Endothelial cell of umbilical vein (primary cell): ENCODE measurements at regions not wholly inside any gene's neighbourhood (a gene's known extent, or its start where the extent isn't known, plus 50 kb on each side); places are given as distances from the start of the nearest gene placed in this dataset.

Experiments
- BruUV-seq: library from RNA; stranded (reverse); fragments of 400-500 nt; replicated peaks from 2 replicates; lab custom pipeline; 2021; lab: Mats Ljungman, UMichigan
- CTCF ChIA-PET: fragments of 300-600, 350-600 bp; sonication (Branson Sonifier 250); formaldehyde crosslinking; loops from one replicate; lab custom pipeline; 2021; ENCODE audit warnings: antibody characterized with exemption, inconsistent platforms; lab: Charles Lee
- POLR2A ChIA-PET: fragments of 300-600, 350-600 bp; sonication (Branson Sonifier 250); formaldehyde crosslinking; loops from one replicate; lab custom pipeline; 2021; ENCODE audit warnings: antibody characterized with exemption, inconsistent platforms; lab: Charles Lee
- DNase-seq: peaks from one replicate; pipeline ENCODE4 v3.0.0-alpha.2; 2011; ENCODE audit warnings: low read depth, low spot score
- FAIRE-seq: peaks from 2 replicates; lab custom pipeline; 2011; peaks lifted over from hg19 to GRCh38; lab: Jason Lieb, UNC
- H2AFZ ChIP-seq: 2 replicates; pipeline ENCODE4 v1.6.0; 2012; ENCODE audit warnings: low read depth, low read length, control low read depth, inconsistent platforms
- H3K27ac ChIP-seq: 2 replicates; pipeline ENCODE4 v1.5.1; 2011; ENCODE audit warnings: low read depth, mild to moderate bottlenecking, control low read depth, low read length, moderate library complexity; ENCODE audit not compliant: insufficient read depth
- H3K27me3 ChIP-seq, 2 experiments: 2 replicates each; pipeline versions ENCODE4 v1.6.0 to v1.6.1; 2011; ENCODE audit warnings: low read length in 2 of 2, mixed read lengths in 1 of 2; ENCODE audit not compliant: control insufficient read depth in 2 of 2, insufficient read depth in 2 of 2
- H3K36me3 ChIP-seq, 2 experiments: 2 replicates in 1 of 2; 3 replicates in 1 of 2; pipeline ENCODE4 v1.5.1; 2011; ENCODE audit warnings: low read length in 2 of 2, mild to moderate bottlenecking in 1 of 2, moderate library complexity in 1 of 2; ENCODE audit not compliant: control insufficient read depth in 2 of 2, insufficient read depth in 2 of 2; ENCODE audit errors: extremely low read depth in 1 of 2
- H3K4me1 ChIP-seq: 3 replicates; pipeline ENCODE4 v1.5.1; 2011; ENCODE audit warnings: mild to moderate bottlenecking, low read length; ENCODE audit not compliant: control insufficient read depth, insufficient read depth; ENCODE audit errors: extremely low read depth
- H3K4me2 ChIP-seq: 2 replicates; pipeline ENCODE4 v1.6.1; 2011; ENCODE audit warnings: low read length, control low read depth, mixed read lengths; ENCODE audit not compliant: insufficient read depth
- H3K4me3 ChIP-seq, 3 experiments: fragments of 200-600 bp in 1 of 3; sonication (generic), shearing (Covaris generic) in 1 of 3; replicated peaks in 1 of 3; 2 replicates each; pipeline ENCODE4 v1.5.1; 2011 to 2016; ENCODE audit warnings: control low read depth in 3 of 3, low read length in 3 of 3, mild to moderate bottlenecking in 2 of 3, inconsistent platforms in 1 of 3, low read depth in 1 of 3, moderate library complexity in 1 of 3; ENCODE audit not compliant: insufficient read depth in 1 of 3
- H3K79me2 ChIP-seq: 2 replicates; pipeline ENCODE4 v1.6.0; 2012; ENCODE audit warnings: low read length, inconsistent platforms; ENCODE audit not compliant: control insufficient read depth, insufficient read depth
- H3K9ac ChIP-seq: replicated peaks from 2 replicates; pipeline ENCODE3; 2011; ENCODE audit warnings: low read length, control low read depth; ENCODE audit not compliant: insufficient read depth; ENCODE audit errors: extremely low read depth
- H3K9me1 ChIP-seq: replicated peaks from 3 replicates; pipeline ENCODE4 v1.6.0; 2011; ENCODE audit warnings: mild to moderate bottlenecking, low read length; ENCODE audit not compliant: control insufficient read depth, insufficient read depth; ENCODE audit errors: extremely low read depth
- H3K9me3 ChIP-seq: replicated peaks from 2 replicates; pipeline ENCODE4 v1.5.1; 2012; ENCODE audit warnings: low read length, inconsistent platforms; ENCODE audit not compliant: control insufficient read depth, insufficient read depth
- H4K20me1 ChIP-seq: replicated peaks from 2 replicates; pipeline ENCODE3; 2011; ENCODE audit warnings: mild to moderate bottlenecking, low read length; ENCODE audit not compliant: control insufficient read depth, insufficient read depth; ENCODE audit errors: extremely low read depth
- EZH2 ChIP-seq: IDR thresholded peaks from 2 replicates; pipeline ENCODE4 v1.6.1; 2012; ENCODE audit warnings: borderline replicate concordance, low read depth, mild to moderate bottlenecking, moderate library complexity, low read length, inconsistent platforms; ENCODE audit not compliant: severe bottlenecking
- FOS ChIP-seq: IDR thresholded peaks from 2 replicates; pipeline ENCODE4 v1.6.1; 2011; ENCODE audit warnings: mild to moderate bottlenecking, low read length, moderate library complexity, borderline replicate concordance; ENCODE audit not compliant: insufficient read depth
- GATA2 ChIP-seq: IDR thresholded peaks from 2 replicates; pipeline ENCODE4 v1.7.0; 2011; ENCODE audit warnings: low read depth, mild to moderate bottlenecking, moderate library complexity, mixed read lengths, low read length; ENCODE audit not compliant: insufficient read length, insufficient read depth
- JUN ChIP-seq: IDR thresholded peaks from 2 replicates; pipeline ENCODE4 v1.6.1; 2011; ENCODE audit warnings: borderline replicate concordance, low read depth; ENCODE audit not compliant: insufficient read length, insufficient read depth
- MYC ChIP-seq: IDR thresholded peaks from one replicate; pipeline ENCODE4 v1.6.1; 2011; ENCODE audit warnings: mild to moderate bottlenecking, low read depth, low read length
- POLR2AphosphoS5 ChIP-seq: IDR thresholded peaks from 2 replicates; pipeline ENCODE4 v1.6.1; 2012; ENCODE audit warnings: low read depth, mild to moderate bottlenecking, control low read depth, low read length, moderate library complexity; ENCODE audit not compliant: insufficient read depth
- dilution Hi-C: fragments of 300-500 bp; cut with MboI; formaldehyde crosslinking; loops from one replicate; pipeline ENCODE4 v1.15.0; 2019; ENCODE audit warnings: low sequenced_read_pairs; ENCODE audit not compliant: extremely low pct_ligation_motif_present
- intact Hi-C: fragments of 100-400 bp; cut with micrococcal nuclease; formaldehyde crosslinking; loops from one replicate; pipeline ENCODE4 v1.10.0; 2022
- TF ChIP-seq, protein P1 (sequence below): IDR thresholded peaks from 2 replicates; pipeline ENCODE4 v1.6.1; 2011; ENCODE audit not compliant: insufficient read depth, insufficient read length
- TF ChIP-seq, protein P2 (sequence below), 2 donors: IDR thresholded peaks; 1 replicate in 1 of 2; 2 replicates in 1 of 2; pipeline ENCODE4 v1.5.1; 2011; ENCODE audit warnings: low read length in 2 of 2, mild to moderate bottlenecking in 2 of 2, moderate library complexity in 2 of 2, control low read depth in 1 of 2, inconsistent platforms in 1 of 2, low read depth in 1 of 2; ENCODE audit not compliant: insufficient read depth in 1 of 2; ENCODE audit errors: extremely low read depth in 1 of 2

DNA sequence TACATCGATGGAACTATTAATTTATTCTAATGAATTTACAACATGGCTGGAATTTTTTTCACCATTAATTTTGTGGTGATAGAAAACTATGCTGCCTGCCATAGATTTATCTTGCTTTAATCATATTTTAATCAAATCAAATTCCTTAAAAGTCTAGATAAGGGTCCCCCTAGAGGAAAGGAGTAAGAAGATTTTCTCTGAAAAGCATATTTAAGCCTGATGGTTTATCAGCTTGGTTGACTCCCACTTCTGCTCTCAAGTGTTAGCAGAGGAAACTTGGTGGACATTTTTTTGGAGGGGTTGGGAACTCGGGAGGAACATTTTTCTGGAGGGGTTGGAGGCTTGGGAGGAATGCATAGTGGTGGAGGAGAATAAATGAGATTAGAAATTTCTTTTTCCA, 253.3 kb downstream of the KCNRG start:
- Histone ChIP-seq H4K20me1 (no peaks in the 10 kb centered on the region), H3K9me3 (no peaks in the 10 kb centered on the region), H3K4me1 (no peaks in the 10 kb centered on the region), H2AFZ (no peak overlapping the region), H3K27me3 (no peaks in the 10 kb centered on the region), H3K27ac (no peak overlapping the region), H3K9me1 (no peaks in the 10 kb centered on the region), H3K79me2 (no peaks in the 10 kb centered on the region), H3K4me3 (no peak overlapping the region), H3K36me3 (no peaks in the 10 kb centered on the region), H3K4me2 (no peak overlapping the region), H3K9ac (no peak overlapping the region)
- no TSS peak for BruUV-seq
- CTCF ChIA-PET = interaction anchor here (0.7 to 1.8 kb wide), 6 partner anchors 13 to 292 kb away, joined by 3 to 4 read pairs (median 3); partner anchors contain the start of gene TRIM13
- POLR2A ChIA-PET = no interaction called here
- FAIRE-seq (no peak), DNase-seq (no peak)
- dilution Hi-C loops (no loop called here), intact Hi-C loops (no loop called here)
- TF ChIP-seq GATA2 (no peak), EZH2 (no peak), FOS (no peak), POLR2AphosphoS5 (no peak), JUN (no peak), MYC (no peak)
- TF ChIP-seq, protein P1, sequence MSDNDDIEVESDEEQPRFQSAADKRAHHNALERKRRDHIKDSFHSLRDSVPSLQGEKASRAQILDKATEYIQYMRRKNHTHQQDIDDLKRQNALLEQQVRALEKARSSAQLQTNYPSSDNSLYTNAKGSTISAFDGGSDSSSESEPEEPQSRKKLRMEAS = no peak
- TF ChIP-seq, protein P2, sequence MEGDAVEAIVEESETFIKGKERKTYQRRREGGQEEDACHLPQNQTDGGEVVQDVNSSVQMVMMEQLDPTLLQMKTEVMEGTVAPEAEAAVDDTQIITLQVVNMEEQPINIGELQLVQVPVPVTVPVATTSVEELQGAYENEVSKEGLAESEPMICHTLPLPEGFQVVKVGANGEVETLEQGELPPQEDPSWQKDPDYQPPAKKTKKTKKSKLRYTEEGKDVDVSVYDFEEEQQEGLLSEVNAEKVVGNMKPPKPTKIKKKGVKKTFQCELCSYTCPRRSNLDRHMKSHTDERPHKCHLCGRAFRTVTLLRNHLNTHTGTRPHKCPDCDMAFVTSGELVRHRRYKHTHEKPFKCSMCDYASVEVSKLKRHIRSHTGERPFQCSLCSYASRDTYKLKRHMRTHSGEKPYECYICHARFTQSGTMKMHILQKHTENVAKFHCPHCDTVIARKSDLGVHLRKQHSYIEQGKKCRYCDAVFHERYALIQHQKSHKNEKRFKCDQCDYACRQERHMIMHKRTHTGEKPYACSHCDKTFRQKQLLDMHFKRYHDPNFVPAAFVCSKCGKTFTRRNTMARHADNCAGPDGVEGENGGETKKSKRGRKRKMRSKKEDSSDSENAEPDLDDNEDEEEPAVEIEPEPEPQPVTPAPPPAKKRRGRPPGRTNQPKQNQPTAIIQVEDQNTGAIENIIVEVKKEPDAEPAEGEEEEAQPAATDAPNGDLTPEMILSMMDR (IDR thresholded peaks at IDR 0.05; ENCODE audit: extremely low read depth in 1 of 2, insufficient read depth in 1 of 2, low read depth in 1 of 2, low read length in 2 of 2) = no peak
